ENCODE measurements at regions not wholly inside any gene's neighbourhood (a gene's known extent, or its start where the extent isn't known, plus 50 kb on each side); places are given as distances from the start of the nearest gene placed in this dataset.

DNA sequence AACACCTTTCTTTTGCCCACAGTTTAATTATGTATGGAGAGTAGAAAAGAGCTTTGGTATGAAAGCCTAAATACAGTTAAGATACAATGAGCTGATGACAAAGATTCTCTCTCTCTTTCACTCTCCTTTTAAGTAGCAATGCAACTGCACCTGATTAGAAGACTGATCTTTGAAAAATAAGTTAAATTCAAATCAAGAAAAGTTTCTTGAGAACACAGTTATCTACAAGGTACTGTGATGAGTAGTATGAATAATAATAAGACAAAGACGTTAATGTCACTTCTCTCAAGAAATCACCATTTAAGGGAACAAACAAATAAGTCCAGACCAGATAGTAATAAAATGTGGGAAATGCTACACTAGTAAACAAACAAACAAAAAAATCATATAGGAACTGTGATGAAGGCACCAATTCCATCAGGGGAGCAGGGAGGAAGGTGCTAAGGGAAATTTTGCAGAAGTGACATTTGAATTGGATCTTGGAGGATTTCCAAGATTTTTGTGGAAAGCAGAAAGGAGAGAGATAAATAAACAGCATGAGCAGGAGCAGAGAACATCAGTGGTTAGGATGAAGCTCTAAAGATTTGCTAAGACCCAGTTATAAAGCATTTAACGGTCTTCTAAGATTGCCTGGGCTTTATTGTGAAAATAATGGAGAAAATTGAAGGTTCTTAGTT, 65.2 kb upstream of the STK38L start:
- Histone ChIP-seq H3K79me2 (replicated peaks; ENCODE audit: insufficient read depth) (no peaks in the 10 kb centered on the region), H2AFZ (peak overlapping the region; percentile 67; the same call in 1 of the 2 replicates), H3K27me3 (ENCODE audit: insufficient read depth) (no peaks in the 10 kb centered on the region), H3K4me3 (no peak overlapping the region), H3K36me3 (ENCODE audit: insufficient read depth) (no peaks in the 10 kb centered on the region), H4K20me1 (replicated peaks; ENCODE audit: insufficient read depth) (no peaks in the 10 kb centered on the region), H3K27ac (ENCODE audit: low read depth) (no peak overlapping the region), H3F3A (replicated peaks; ENCODE audit: low read depth) (no peaks in the 10 kb centered on the region), H3K9me2 (ENCODE audit: insufficient read depth) (no peaks in the 10 kb centered on the region), H3K4me2 (no peak overlapping the region), H3K4me1 (ENCODE audit: insufficient read depth) (no peaks in the 10 kb centered on the region)
- H3K4me1 Mint-ChIP-seq, result no peaks in the 10 kb centered on the region
- no peak overlapping the region for H3K27ac Mint-ChIP-seq
- no peaks in the 10 kb centered on the region for H3K9me3 Mint-ChIP-seq
- DNase-seq (ENCODE audit: low spot score), result no peak
- no peak for TF ChIP-seq ZNF331 (CRISPR knock-in tag; IDR thresholded peaks at IDR 0.05; ENCODE audit: low read depth)
- TF ChIP-seq, protein P1, sequence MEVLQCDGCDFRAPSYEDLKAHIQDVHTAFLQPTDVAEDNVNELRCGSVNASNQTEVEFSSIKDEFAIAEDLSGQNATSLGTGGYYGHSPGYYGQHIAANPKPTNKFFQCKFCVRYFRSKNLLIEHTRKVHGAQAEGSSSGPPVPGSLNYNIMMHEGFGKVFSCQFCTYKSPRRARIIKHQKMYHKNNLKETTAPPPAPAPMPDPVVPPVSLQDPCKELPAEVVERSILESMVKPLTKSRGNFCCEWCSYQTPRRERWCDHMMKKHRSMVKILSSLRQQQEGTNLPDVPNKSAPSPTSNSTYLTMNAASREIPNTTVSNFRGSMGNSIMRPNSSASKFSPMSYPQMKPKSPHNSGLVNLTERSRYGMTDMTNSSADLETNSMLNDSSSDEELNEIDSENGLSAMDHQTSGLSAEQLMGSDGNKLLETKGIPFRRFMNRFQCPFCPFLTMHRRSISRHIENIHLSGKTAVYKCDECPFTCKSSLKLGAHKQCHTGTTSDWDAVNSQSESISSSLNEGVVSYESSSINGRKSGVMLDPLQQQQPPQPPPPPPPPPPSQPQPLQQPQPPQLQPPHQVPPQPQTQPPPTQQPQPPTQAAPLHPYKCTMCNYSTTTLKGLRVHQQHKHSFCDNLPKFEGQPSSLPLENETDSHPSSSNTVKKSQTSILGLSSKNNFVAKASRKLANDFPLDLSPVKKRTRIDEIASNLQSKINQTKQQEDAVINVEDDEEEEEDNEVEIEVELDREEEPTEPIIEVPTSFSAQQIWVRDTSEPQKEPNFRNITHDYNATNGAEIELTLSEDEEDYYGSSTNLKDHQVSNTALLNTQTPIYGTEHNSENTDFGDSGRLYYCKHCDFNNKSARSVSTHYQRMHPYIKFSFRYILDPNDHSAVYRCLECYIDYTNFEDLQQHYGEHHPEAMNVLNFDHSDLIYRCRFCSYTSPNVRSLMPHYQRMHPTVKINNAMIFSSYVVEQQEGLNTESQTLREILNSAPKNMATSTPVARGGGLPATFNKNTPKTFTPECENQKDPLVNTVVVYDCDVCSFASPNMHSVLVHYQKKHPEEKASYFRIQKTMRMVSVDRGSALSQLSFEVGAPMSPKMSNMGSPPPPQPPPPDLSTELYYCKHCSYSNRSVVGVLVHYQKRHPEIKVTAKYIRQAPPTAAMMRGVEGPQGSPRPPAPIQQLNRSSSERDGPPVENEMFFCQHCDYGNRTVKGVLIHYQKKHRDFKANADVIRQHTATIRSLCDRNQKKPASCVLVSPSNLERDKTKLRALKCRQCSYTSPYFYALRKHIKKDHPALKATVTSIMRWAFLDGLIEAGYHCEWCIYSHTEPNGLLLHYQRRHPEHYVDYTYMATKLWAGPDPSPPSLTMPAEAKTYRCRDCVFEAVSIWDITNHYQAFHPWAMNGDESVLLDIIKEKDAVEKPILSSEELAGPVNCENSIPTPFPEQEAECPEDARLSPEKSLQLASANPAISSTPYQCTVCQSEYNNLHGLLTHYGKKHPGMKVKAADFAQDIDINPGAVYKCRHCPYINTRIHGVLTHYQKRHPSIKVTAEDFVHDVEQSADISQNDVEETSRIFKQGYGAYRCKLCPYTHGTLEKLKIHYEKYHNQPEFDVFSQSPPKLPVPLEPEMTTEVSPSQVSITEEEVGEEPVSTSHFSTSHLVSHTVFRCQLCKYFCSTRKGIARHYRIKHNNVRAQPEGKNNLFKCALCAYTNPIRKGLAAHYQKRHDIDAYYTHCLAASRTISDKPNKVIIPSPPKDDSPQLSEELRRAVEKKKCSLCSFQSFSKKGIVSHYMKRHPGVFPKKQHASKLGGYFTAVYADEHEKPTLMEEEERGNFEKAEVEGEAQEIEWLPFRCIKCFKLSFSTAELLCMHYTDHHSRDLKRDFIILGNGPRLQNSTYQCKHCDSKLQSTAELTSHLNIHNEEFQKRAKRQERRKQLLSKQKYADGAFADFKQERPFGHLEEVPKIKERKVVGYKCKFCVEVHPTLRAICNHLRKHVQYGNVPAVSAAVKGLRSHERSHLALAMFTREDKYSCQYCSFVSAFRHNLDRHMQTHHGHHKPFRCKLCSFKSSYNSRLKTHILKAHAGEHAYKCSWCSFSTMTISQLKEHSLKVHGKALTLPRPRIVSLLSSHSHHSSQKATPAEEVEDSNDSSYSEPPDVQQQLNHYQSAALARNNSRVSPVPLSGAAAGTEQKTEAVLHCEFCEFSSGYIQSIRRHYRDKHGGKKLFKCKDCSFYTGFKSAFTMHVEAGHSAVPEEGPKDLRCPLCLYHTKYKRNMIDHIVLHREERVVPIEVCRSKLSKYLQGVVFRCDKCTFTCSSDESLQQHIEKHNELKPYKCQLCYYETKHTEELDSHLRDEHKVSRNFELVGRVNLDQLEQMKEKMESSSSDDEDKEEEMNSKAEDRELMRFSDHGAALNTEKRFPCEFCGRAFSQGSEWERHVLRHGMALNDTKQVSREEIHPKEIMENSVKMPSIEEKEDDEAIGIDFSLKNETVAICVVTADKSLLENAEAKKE (CRISPR knock-in tag; IDR thresholded peaks at IDR 0.05), result no peak
- TF ChIP-seq, protein P2, sequence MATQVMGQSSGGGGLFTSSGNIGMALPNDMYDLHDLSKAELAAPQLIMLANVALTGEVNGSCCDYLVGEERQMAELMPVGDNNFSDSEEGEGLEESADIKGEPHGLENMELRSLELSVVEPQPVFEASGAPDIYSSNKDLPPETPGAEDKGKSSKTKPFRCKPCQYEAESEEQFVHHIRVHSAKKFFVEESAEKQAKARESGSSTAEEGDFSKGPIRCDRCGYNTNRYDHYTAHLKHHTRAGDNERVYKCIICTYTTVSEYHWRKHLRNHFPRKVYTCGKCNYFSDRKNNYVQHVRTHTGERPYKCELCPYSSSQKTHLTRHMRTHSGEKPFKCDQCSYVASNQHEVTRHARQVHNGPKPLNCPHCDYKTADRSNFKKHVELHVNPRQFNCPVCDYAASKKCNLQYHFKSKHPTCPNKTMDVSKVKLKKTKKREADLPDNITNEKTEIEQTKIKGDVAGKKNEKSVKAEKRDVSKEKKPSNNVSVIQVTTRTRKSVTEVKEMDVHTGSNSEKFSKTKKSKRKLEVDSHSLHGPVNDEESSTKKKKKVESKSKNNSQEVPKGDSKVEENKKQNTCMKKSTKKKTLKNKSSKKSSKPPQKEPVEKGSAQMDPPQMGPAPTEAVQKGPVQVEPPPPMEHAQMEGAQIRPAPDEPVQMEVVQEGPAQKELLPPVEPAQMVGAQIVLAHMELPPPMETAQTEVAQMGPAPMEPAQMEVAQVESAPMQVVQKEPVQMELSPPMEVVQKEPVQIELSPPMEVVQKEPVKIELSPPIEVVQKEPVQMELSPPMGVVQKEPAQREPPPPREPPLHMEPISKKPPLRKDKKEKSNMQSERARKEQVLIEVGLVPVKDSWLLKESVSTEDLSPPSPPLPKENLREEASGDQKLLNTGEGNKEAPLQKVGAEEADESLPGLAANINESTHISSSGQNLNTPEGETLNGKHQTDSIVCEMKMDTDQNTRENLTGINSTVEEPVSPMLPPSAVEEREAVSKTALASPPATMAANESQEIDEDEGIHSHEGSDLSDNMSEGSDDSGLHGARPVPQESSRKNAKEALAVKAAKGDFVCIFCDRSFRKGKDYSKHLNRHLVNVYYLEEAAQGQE (IDR thresholded peaks at IDR 0.05; ENCODE audit: unreplicated experiment), result no peak
- TF ChIP-seq EZH2 (IDR thresholded peaks at IDR 0.05; ENCODE audit: low read depth, unreplicated experiment), result no peak
- TF ChIP-seq JUNB (IDR thresholded peaks at IDR 0.05; ENCODE audit: unreplicated experiment), result no peak
- ATAC-seq, result no peak
- no peaks in the 10 kb centered on the region for H3K36me3 Mint-ChIP-seq (ENCODE audit: low read depth)
- no peaks in the 10 kb centered on the region for H3K27me3 Mint-ChIP-seq (ENCODE audit: insufficient read depth, low read depth, poor library complexity)
- no peak overlapping the region for H3K4me3 Mint-ChIP-seq
